Endothelial cell of umbilical vein (primary cell): ENCODE measurements at regions not wholly inside any gene's neighbourhood (a gene's known extent, or its start where the extent isn't known, plus 50 kb on each side); places are given as distances from the start of the nearest gene placed in this dataset.

ENCODE experiments used
- BruUV-seq: library from RNA; stranded (reverse); fragments of 400-500 nt; replicated peaks from 2 replicates; lab custom pipeline; 2021; lab: Mats Ljungman, UMichigan
- CTCF ChIA-PET: fragments of 300-600, 350-600 bp; sonication (Branson Sonifier 250); formaldehyde crosslinking; loops from one replicate; lab custom pipeline; 2021; ENCODE audit warnings: antibody characterized with exemption, inconsistent platforms; lab: Charles Lee
- POLR2A ChIA-PET: fragments of 300-600, 350-600 bp; sonication (Branson Sonifier 250); formaldehyde crosslinking; loops from one replicate; lab custom pipeline; 2021; ENCODE audit warnings: antibody characterized with exemption, inconsistent platforms; lab: Charles Lee
- DNase-seq: peaks from one replicate; pipeline ENCODE4 v3.0.0-alpha.2; 2011; ENCODE audit warnings: low read depth, low spot score
- FAIRE-seq: peaks from 2 replicates; lab custom pipeline; 2011; peaks lifted over from hg19 to GRCh38; lab: Jason Lieb, UNC
- H2AFZ ChIP-seq: 2 replicates; pipeline ENCODE4 v1.6.0; 2012; ENCODE audit warnings: low read depth, low read length, control low read depth, inconsistent platforms
- H3K27ac ChIP-seq: 2 replicates; pipeline ENCODE4 v1.5.1; 2011; ENCODE audit warnings: low read depth, mild to moderate bottlenecking, control low read depth, low read length, moderate library complexity; ENCODE audit not compliant: insufficient read depth
- H3K27me3 ChIP-seq, 2 experiments: 2 replicates each; pipeline versions ENCODE4 v1.6.0 to v1.6.1; 2011; ENCODE audit warnings: low read length in 2 of 2, mixed read lengths in 1 of 2; ENCODE audit not compliant: control insufficient read depth in 2 of 2, insufficient read depth in 2 of 2
- H3K36me3 ChIP-seq, 2 experiments: 2 replicates in 1 of 2; 3 replicates in 1 of 2; pipeline ENCODE4 v1.5.1; 2011; ENCODE audit warnings: low read length in 2 of 2, mild to moderate bottlenecking in 1 of 2, moderate library complexity in 1 of 2; ENCODE audit not compliant: control insufficient read depth in 2 of 2, insufficient read depth in 2 of 2; ENCODE audit errors: extremely low read depth in 1 of 2
- H3K4me1 ChIP-seq: 3 replicates; pipeline ENCODE4 v1.5.1; 2011; ENCODE audit warnings: mild to moderate bottlenecking, low read length; ENCODE audit not compliant: control insufficient read depth, insufficient read depth; ENCODE audit errors: extremely low read depth
- H3K4me2 ChIP-seq: 2 replicates; pipeline ENCODE4 v1.6.1; 2011; ENCODE audit warnings: low read length, control low read depth, mixed read lengths; ENCODE audit not compliant: insufficient read depth
- H3K4me3 ChIP-seq, 3 experiments: fragments of 200-600 bp in 1 of 3; sonication (generic), shearing (Covaris generic) in 1 of 3; replicated peaks in 1 of 3; 2 replicates each; pipeline ENCODE4 v1.5.1; 2011 to 2016; ENCODE audit warnings: control low read depth in 3 of 3, low read length in 3 of 3, mild to moderate bottlenecking in 2 of 3, inconsistent platforms in 1 of 3, low read depth in 1 of 3, moderate library complexity in 1 of 3; ENCODE audit not compliant: insufficient read depth in 1 of 3
- H3K79me2 ChIP-seq: 2 replicates; pipeline ENCODE4 v1.6.0; 2012; ENCODE audit warnings: low read length, inconsistent platforms; ENCODE audit not compliant: control insufficient read depth, insufficient read depth
- H3K9ac ChIP-seq: replicated peaks from 2 replicates; pipeline ENCODE3; 2011; ENCODE audit warnings: low read length, control low read depth; ENCODE audit not compliant: insufficient read depth; ENCODE audit errors: extremely low read depth
- H3K9me1 ChIP-seq: replicated peaks from 3 replicates; pipeline ENCODE4 v1.6.0; 2011; ENCODE audit warnings: mild to moderate bottlenecking, low read length; ENCODE audit not compliant: control insufficient read depth, insufficient read depth; ENCODE audit errors: extremely low read depth
- H3K9me3 ChIP-seq: replicated peaks from 2 replicates; pipeline ENCODE4 v1.5.1; 2012; ENCODE audit warnings: low read length, inconsistent platforms; ENCODE audit not compliant: control insufficient read depth, insufficient read depth
- H4K20me1 ChIP-seq: replicated peaks from 2 replicates; pipeline ENCODE3; 2011; ENCODE audit warnings: mild to moderate bottlenecking, low read length; ENCODE audit not compliant: control insufficient read depth, insufficient read depth; ENCODE audit errors: extremely low read depth
- EZH2 ChIP-seq: IDR thresholded peaks from 2 replicates; pipeline ENCODE4 v1.6.1; 2012; ENCODE audit warnings: borderline replicate concordance, low read depth, mild to moderate bottlenecking, moderate library complexity, low read length, inconsistent platforms; ENCODE audit not compliant: severe bottlenecking
- FOS ChIP-seq: IDR thresholded peaks from 2 replicates; pipeline ENCODE4 v1.6.1; 2011; ENCODE audit warnings: mild to moderate bottlenecking, low read length, moderate library complexity, borderline replicate concordance; ENCODE audit not compliant: insufficient read depth
- GATA2 ChIP-seq: IDR thresholded peaks from 2 replicates; pipeline ENCODE4 v1.7.0; 2011; ENCODE audit warnings: low read depth, mild to moderate bottlenecking, moderate library complexity, mixed read lengths, low read length; ENCODE audit not compliant: insufficient read length, insufficient read depth
- JUN ChIP-seq: IDR thresholded peaks from 2 replicates; pipeline ENCODE4 v1.6.1; 2011; ENCODE audit warnings: borderline replicate concordance, low read depth; ENCODE audit not compliant: insufficient read length, insufficient read depth
- MYC ChIP-seq: IDR thresholded peaks from one replicate; pipeline ENCODE4 v1.6.1; 2011; ENCODE audit warnings: mild to moderate bottlenecking, low read depth, low read length
- POLR2A ChIP-seq: IDR thresholded peaks from 2 replicates; pipeline ENCODE4 v1.6.1; 2012; ENCODE audit warnings: low read depth, mild to moderate bottlenecking, control low read depth, low read length
- POLR2AphosphoS5 ChIP-seq: IDR thresholded peaks from 2 replicates; pipeline ENCODE4 v1.6.1; 2012; ENCODE audit warnings: low read depth, mild to moderate bottlenecking, control low read depth, low read length, moderate library complexity; ENCODE audit not compliant: insufficient read depth
- dilution Hi-C: fragments of 300-500 bp; cut with MboI; formaldehyde crosslinking; loops from one replicate; pipeline ENCODE4 v1.15.0; 2019; ENCODE audit warnings: low sequenced_read_pairs; ENCODE audit not compliant: extremely low pct_ligation_motif_present
- intact Hi-C: fragments of 100-400 bp; cut with micrococcal nuclease; formaldehyde crosslinking; loops from one replicate; pipeline ENCODE4 v1.10.0; 2022
- TF ChIP-seq, protein P1 (sequence below): IDR thresholded peaks from 2 replicates; pipeline ENCODE4 v1.6.1; 2011; ENCODE audit not compliant: insufficient read depth, insufficient read length
- TF ChIP-seq, protein P2 (sequence below), 2 donors: IDR thresholded peaks; 1 replicate in 1 of 2; 2 replicates in 1 of 2; pipeline ENCODE4 v1.5.1; 2011; ENCODE audit warnings: low read length in 2 of 2, mild to moderate bottlenecking in 2 of 2, moderate library complexity in 2 of 2, control low read depth in 1 of 2, inconsistent platforms in 1 of 2, low read depth in 1 of 2; ENCODE audit not compliant: insufficient read depth in 1 of 2; ENCODE audit errors: extremely low read depth in 1 of 2

DNA sequence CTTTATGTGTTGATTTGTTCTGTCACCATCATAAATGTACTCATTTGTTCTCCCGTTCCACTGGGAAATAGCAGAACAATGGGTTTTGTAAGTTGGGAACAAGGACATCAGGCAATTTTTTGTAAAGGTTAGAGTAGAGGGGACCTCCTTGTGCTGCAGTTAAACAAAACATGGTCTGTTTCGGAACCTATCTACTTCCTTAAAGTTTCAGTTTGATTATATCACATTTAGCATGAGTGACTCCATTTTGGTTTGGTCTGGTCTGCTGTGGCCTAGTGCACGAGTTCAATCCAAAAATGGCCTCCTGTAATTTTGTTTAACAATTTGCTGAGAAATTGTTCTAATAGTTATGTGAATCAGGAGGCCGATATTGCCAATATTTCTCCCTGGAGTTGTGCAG lies 372.7 kb downstream of the NUAK1 start:
- TF ChIP-seq, protein P1, sequence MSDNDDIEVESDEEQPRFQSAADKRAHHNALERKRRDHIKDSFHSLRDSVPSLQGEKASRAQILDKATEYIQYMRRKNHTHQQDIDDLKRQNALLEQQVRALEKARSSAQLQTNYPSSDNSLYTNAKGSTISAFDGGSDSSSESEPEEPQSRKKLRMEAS = no peak
- no peak for TF ChIP-seq JUN
- TF ChIP-seq EZH2 = no peak
- TF ChIP-seq POLR2A = no peak
- no peak for TF ChIP-seq GATA2
- no peak for TF ChIP-seq POLR2AphosphoS5
- TF ChIP-seq MYC = no peak
- no peak for TF ChIP-seq FOS
- TF ChIP-seq, protein P2, sequence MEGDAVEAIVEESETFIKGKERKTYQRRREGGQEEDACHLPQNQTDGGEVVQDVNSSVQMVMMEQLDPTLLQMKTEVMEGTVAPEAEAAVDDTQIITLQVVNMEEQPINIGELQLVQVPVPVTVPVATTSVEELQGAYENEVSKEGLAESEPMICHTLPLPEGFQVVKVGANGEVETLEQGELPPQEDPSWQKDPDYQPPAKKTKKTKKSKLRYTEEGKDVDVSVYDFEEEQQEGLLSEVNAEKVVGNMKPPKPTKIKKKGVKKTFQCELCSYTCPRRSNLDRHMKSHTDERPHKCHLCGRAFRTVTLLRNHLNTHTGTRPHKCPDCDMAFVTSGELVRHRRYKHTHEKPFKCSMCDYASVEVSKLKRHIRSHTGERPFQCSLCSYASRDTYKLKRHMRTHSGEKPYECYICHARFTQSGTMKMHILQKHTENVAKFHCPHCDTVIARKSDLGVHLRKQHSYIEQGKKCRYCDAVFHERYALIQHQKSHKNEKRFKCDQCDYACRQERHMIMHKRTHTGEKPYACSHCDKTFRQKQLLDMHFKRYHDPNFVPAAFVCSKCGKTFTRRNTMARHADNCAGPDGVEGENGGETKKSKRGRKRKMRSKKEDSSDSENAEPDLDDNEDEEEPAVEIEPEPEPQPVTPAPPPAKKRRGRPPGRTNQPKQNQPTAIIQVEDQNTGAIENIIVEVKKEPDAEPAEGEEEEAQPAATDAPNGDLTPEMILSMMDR (IDR thresholded peaks at IDR 0.05; ENCODE audit: extremely low read depth in 1 of 2, insufficient read depth in 1 of 2, low read depth in 1 of 2, low read length in 2 of 2) = no peak
- no peaks in the 10 kb centered on the region for H3K9me3 ChIP-seq
- H3K9me1 ChIP-seq = no peaks in the 10 kb centered on the region
- ChIA-PET CTCF (no interaction called here), POLR2A (no interaction called here)
- peaks cover 4 to 11% of the 10 kb centered on the region in 2 experiments for H3K27me3 ChIP-seq
- peaks cover 9% of the 10 kb centered on the region for H3K4me1 ChIP-seq
- H2AFZ ChIP-seq = no peak overlapping the region
- no peak overlapping the region for H3K4me2 ChIP-seq
- H4K20me1 ChIP-seq = no peaks in the 10 kb centered on the region
- H3K4me3 ChIP-seq = no peak overlapping the region
- H3K9ac ChIP-seq = no peak overlapping the region
- dilution Hi-C loops (no loop called here), intact Hi-C loops (no loop called here)
- BruUV-seq = no TSS peak
- H3K79me2 ChIP-seq = no peaks in the 10 kb centered on the region
- H3K36me3 ChIP-seq = no peaks in the 10 kb centered on the region
- FAIRE-seq = no peak
- no peak overlapping the region for H3K27ac ChIP-seq
- no peak for DNase-seq
